CD4-positive, alpha-beta T cell (primary cell): ENCODE measurements at regions not wholly inside any gene's neighbourhood (a gene's known extent, or its start where the extent isn't known, plus 50 kb on each side); places are given as distances from the start of the nearest gene placed in this dataset.

Experiments used
- ATAC-seq: fragments of 200-7000 bp; cut with Tn5 transposase; one replicate; pipeline ENCODE4 v1.10.0; 2022; ENCODE audit warnings: mild to moderate bottlenecking; ENCODE audit not compliant: poor library complexity
- CTCF ChIA-PET: fragments of 350-600 bp; sonication (Branson Sonifier 250); formaldehyde crosslinking; loops from one replicate; lab custom pipeline; 2021; ENCODE audit warnings: antibody characterized with exemption, inconsistent platforms; lab: Charles Lee
- POLR2A ChIA-PET: fragments of 350-600 bp; sonication (Branson Sonifier 250); formaldehyde crosslinking; loops from one replicate; lab custom pipeline; 2021; ENCODE audit warnings: antibody characterized with exemption, inconsistent platforms; lab: Charles Lee
- DNase-seq, 14 experiments: peaks; one replicate each; pipeline ENCODE4 v3.0.0-alpha.2; 2013 to 2020; ENCODE audit warnings: mixed read lengths in 2 of 14
- H3K27ac ChIP-seq, 2 donors: one replicate each; pipeline versions ENCODE4 v1.5.1 to v1.7.0; 2013; ENCODE audit warnings: low read length in 2 of 2, low read depth in 1 of 2, mild to moderate bottlenecking in 1 of 2
- H3K27me3 ChIP-seq, 2 experiments: 1 replicate in 1 of 2; 2 replicates in 1 of 2; pipeline versions ENCODE4 v1.6.1 to v1.7.0; 2013; ENCODE audit warnings: low read length in 2 of 2, control low read depth in 1 of 2, mild to moderate bottlenecking in 1 of 2, moderate library complexity in 1 of 2; ENCODE audit not compliant: insufficient read depth in 2 of 2, control insufficient read depth in 1 of 2
- H3K36me3 ChIP-seq: one replicate; pipeline ENCODE4 v1.6.1; 2013; ENCODE audit warnings: low read length, control low read depth; ENCODE audit not compliant: insufficient read depth
- H3K4me1 ChIP-seq: one replicate; pipeline ENCODE4 v1.6.1; 2013; ENCODE audit warnings: low read length, control low read depth; ENCODE audit not compliant: insufficient read depth
- H3K4me3 ChIP-seq: one replicate; pipeline ENCODE4 v1.5.1; 2013; ENCODE audit warnings: mild to moderate bottlenecking, low read length, moderate library complexity
- H3K9me3 ChIP-seq, 2 experiments: 1 replicate in 1 of 2; 2 replicates in 1 of 2; pipeline versions ENCODE4 v1.6.1 to v1.7.0; 2013; ENCODE audit warnings: low read length in 2 of 2, mild to moderate bottlenecking in 2 of 2, control low read depth in 1 of 2, moderate library complexity in 1 of 2; ENCODE audit not compliant: control insufficient read depth in 1 of 2, insufficient read depth in 1 of 2
- H3K27ac Mint-ChIP-seq: one replicate; pipeline ENCODE4 v1.8.0; 2020; ENCODE audit warnings: mixed read lengths
- H3K27me3 Mint-ChIP-seq: one replicate; pipeline ENCODE4 v1.8.0; 2021; ENCODE audit warnings: mixed read lengths
- H3K36me3 Mint-ChIP-seq: one replicate; pipeline ENCODE4 v1.8.0; 2021; ENCODE audit warnings: low read depth, mixed read lengths
- H3K4me1 Mint-ChIP-seq: one replicate; pipeline ENCODE4 v1.8.0; 2021; ENCODE audit warnings: low read depth, mixed read lengths
- H3K4me3 Mint-ChIP-seq: one replicate; pipeline ENCODE4 v1.8.0; 2020; ENCODE audit warnings: mild to moderate bottlenecking, mixed read lengths
- H3K9me3 Mint-ChIP-seq: one replicate; pipeline ENCODE4 v1.8.0; 2020; ENCODE audit warnings: mixed read lengths
- CTCF ChIP-seq: fragments of 200-600 bp; IDR thresholded peaks from one replicate; pipeline ENCODE4 v1.8.0; 2022; ENCODE audit warnings: antibody characterized with exemption, mild to moderate bottlenecking
- intact Hi-C, 2 experiments: fragments of 100-400 bp; cut with DNase I in 1 of 2; cut with micrococcal nuclease in 1 of 2; formaldehyde crosslinking; loops; one replicate each; pipeline versions ENCODE4 v1.15.1 to v1.9.0; 2023 to 2025; cut with DNase I, micrococcal nuclease

GRCh38 chr18:78579449-78579848 is 400.2 kb upstream of the SALL3 start:
- no peak overlapping the region for H3K27ac ChIP-seq
- DNase-seq: no peak
- H3K36me3 Mint-ChIP-seq: no peaks in the 10 kb centered on the region
- H3K27me3 ChIP-seq: no peaks in the 10 kb centered on the region
- ATAC-seq: no peak
- no peaks in the 10 kb centered on the region for H3K4me1 Mint-ChIP-seq
- peaks cover 6% of the 10 kb centered on the region for H3K9me3 Mint-ChIP-seq
- H3K36me3 ChIP-seq: no peaks in the 10 kb centered on the region
- no peaks in the 10 kb centered on the region for H3K27me3 Mint-ChIP-seq
- no peak overlapping the region for H3K27ac Mint-ChIP-seq
- ChIA-PET CTCF (no interaction called here), POLR2A (no interaction called here)
- H3K4me3 ChIP-seq: no peak overlapping the region
- intact Hi-C loops: no loop called here
- peaks cover 3 to 49% of the 10 kb centered on the region in 2 experiments for H3K9me3 ChIP-seq
- no peak for TF ChIP-seq CTCF
- no peaks in the 10 kb centered on the region for H3K4me1 ChIP-seq
- H3K4me3 Mint-ChIP-seq: no peak overlapping the region

GRCh38 chr18:78579854-78580577 is 399.6 kb upstream of the SALL3 start:
- intact Hi-C loops: no loop called here
- DNase-seq: no peak
- no peak for TF ChIP-seq CTCF
- Histone ChIP-seq H3K4me3 (no peak overlapping the region), H3K4me1 (no peaks in the 10 kb centered on the region), H3K27ac (no peak overlapping the region), H3K9me3 (peaks cover 0 to 47% of the 10 kb centered on the region in 2 experiments), H3K36me3 (no peaks in the 10 kb centered on the region), H3K27me3 (no peaks in the 10 kb centered on the region)
- no peak for ATAC-seq
- ChIA-PET CTCF (no interaction called here), POLR2A (no interaction called here)
- Mint-ChIP-seq H3K9me3 (peaks cover 6% of the 10 kb centered on the region), H3K27me3 (no peaks in the 10 kb centered on the region), H3K36me3 (no peaks in the 10 kb centered on the region), H3K4me3 (no peak overlapping the region), H3K4me1 (no peaks in the 10 kb centered on the region), H3K27ac (no peak overlapping the region)

- CTCF ChIA-PET: no interaction called here
- POLR2A ChIA-PET: no interaction called here
- H3K36me3 Mint-ChIP-seq: no peaks in the 10 kb centered on the region
- Histone ChIP-seq H3K27ac (no peak overlapping the region), H3K4me3 (no peak overlapping the region), H3K9me3 (peaks cover 0 to 40% of the 10 kb centered on the region in 2 experiments), H3K36me3 (no peaks in the 10 kb centered on the region), H3K27me3 (no peaks in the 10 kb centered on the region), H3K4me1 (no peaks in the 10 kb centered on the region)
- no peak overlapping the region for H3K27ac Mint-ChIP-seq
- H3K9me3 Mint-ChIP-seq: peaks cover 6% of the 10 kb centered on the region
- no peak overlapping the region for H3K4me3 Mint-ChIP-seq
- intact Hi-C loops: no loop called here
- TF ChIP-seq CTCF: no peak
- no peak for DNase-seq
- no peaks in the 10 kb centered on the region for H3K27me3 Mint-ChIP-seq
- no peak for ATAC-seq
- no peaks in the 10 kb centered on the region for H3K4me1 Mint-ChIP-seq
Observed at GRCh38 chr18:78580835-78581339, 398.7 kb upstream of the SALL3 start.
